HG03565 (cell line): ENCODE measurements at regions not wholly inside any gene's neighbourhood (a gene's known extent, or its start where the extent isn't known, plus 50 kb on each side); places are given as distances from the start of the nearest gene placed in this dataset.

ENCODE experiments used
- ATAC-seq: cut with Tn5 transposase; IDR thresholded peaks from one replicate; pipeline ENCODE4 v1.9.1; 2021; ENCODE audit warnings: mild to moderate bottlenecking, moderate library complexity; ENCODE audit not compliant: unreplicated experiment

- ATAC-seq = no peak
Observed at GRCh38 chr7:125678771-125679170, 749.1 kb upstream of the POT1 start.

- no peak for ATAC-seq
Observed at GRCh38 chr7:125675640-125676039, 746.0 kb upstream of the POT1 start.

- ATAC-seq = no peak
Observed at GRCh38 chr7:125675169-125675568, 745.5 kb upstream of the POT1 start.

GRCh38 chr7:125670926-125671572 lies 741.4 kb upstream of the POT1 start:
- no peak for ATAC-seq

GRCh38 chr7:125668321-125668993 lies 738.8 kb upstream of the POT1 start:
- no peak for ATAC-seq

- no peak for ATAC-seq
Observed at GRCh38 chr7:125664625-125665024, 735.0 kb upstream of the POT1 start.

GRCh38 chr7:125663961-125664360 lies 734.3 kb upstream of the POT1 start:
- ATAC-seq = no peak

- no peak for ATAC-seq
Observed at GRCh38 chr7:125661677-125662076, 732.1 kb upstream of the POT1 start.

GRCh38 chr7:125661006-125661405 lies 731.4 kb upstream of the POT1 start:
- ATAC-seq = no peak

GRCh38 chr7:125654076-125654475 lies 724.5 kb upstream of the POT1 start:
- ATAC-seq = no peak

GRCh38 chr7:125651823-125652528 lies 722.4 kb upstream of the POT1 start:
- no peak for ATAC-seq

GRCh38 chr7:125648543-125648942 lies 718.9 kb upstream of the POT1 start:
- no peak for ATAC-seq

GRCh38 chr7:125645770-125646169 lies 716.1 kb upstream of the POT1 start:
- no peak for ATAC-seq

- ATAC-seq = no peak
Observed at GRCh38 chr7:125644109-125644508, 714.5 kb upstream of the POT1 start.

- no peak for ATAC-seq
Observed at GRCh38 chr7:125643302-125643701, 713.7 kb upstream of the POT1 start.

- ATAC-seq = no peak
Observed at GRCh38 chr7:125641884-125642283, 712.3 kb upstream of the POT1 start.

GRCh38 chr7:125636320-125636962 lies 706.8 kb upstream of the POT1 start:
- no peak for ATAC-seq

- ATAC-seq = no peak
Observed at GRCh38 chr7:125618516-125618915, 688.9 kb upstream of the POT1 start.

- ATAC-seq = no peak
Observed at GRCh38 chr7:125611582-125611981, 682.0 kb upstream of the POT1 start.

GRCh38 chr7:125606671-125607070 lies 677.0 kb upstream of the POT1 start:
- ATAC-seq = no peak

GRCh38 chr7:125605241-125605640 lies 675.6 kb upstream of the POT1 start:
- no peak for ATAC-seq

- ATAC-seq = no peak
Observed at GRCh38 chr7:125602441-125602840, 672.8 kb upstream of the POT1 start.
